Natural killer cell (primary cell): ENCODE measurements at regions not wholly inside any gene's neighbourhood (a gene's known extent, or its start where the extent isn't known, plus 50 kb on each side); places are given as distances from the start of the nearest gene placed in this dataset.

Experiments used
- ATAC-seq, 3 donors: fragments of 150-1000 bp in 2 of 3; fragments of 200-7000 bp in 1 of 3; cut with Tn5 transposase; 1 replicate in 1 of 3; 2 replicates in 2 of 3; pipeline ENCODE4 v1.10.0; 2021; ENCODE audit warnings: mild to moderate bottlenecking in 2 of 3, moderate library complexity in 2 of 3
- DNase-seq, 2 donors: peaks; one replicate each; pipeline versions ENCODE4 v3.0.0 to v3.0.0-alpha.2; 2013 to 2021; ENCODE audit warnings: mixed read lengths in 1 of 2
- H3K27ac ChIP-seq: one replicate; pipeline ENCODE4 v1.5.1; 2013; ENCODE audit warnings: mild to moderate bottlenecking, low read length
- H3K27me3 ChIP-seq: one replicate; pipeline ENCODE4 v1.6.1; 2013; ENCODE audit warnings: low read length; ENCODE audit not compliant: control insufficient read depth, insufficient read depth
- H3K36me3 ChIP-seq: one replicate; pipeline ENCODE4 v1.6.1; 2013; ENCODE audit warnings: low read length; ENCODE audit not compliant: control insufficient read depth, insufficient read depth
- H3K4me1 ChIP-seq: one replicate; pipeline ENCODE4 v1.6.1; 2013; ENCODE audit warnings: low read length; ENCODE audit not compliant: control insufficient read depth, insufficient read depth
- H3K4me3 ChIP-seq: one replicate; pipeline ENCODE4 v1.5.1; 2013; ENCODE audit warnings: low read length
- H3K9me3 ChIP-seq: one replicate; pipeline ENCODE4 v1.6.1; 2013; ENCODE audit warnings: low read length; ENCODE audit not compliant: control insufficient read depth, insufficient read depth
- H3K27ac Mint-ChIP-seq, 2 donors: one replicate each; pipeline ENCODE4 v1.8.0; 2022; ENCODE audit warnings: mild to moderate bottlenecking in 2 of 2, mixed read lengths in 2 of 2, moderate library complexity in 1 of 2
- H3K27me3 Mint-ChIP-seq, 2 donors: one replicate each; pipeline ENCODE4 v1.8.0; 2022; ENCODE audit warnings: low read depth in 2 of 2, mixed read lengths in 2 of 2
- H3K36me3 Mint-ChIP-seq: one replicate; pipeline ENCODE4 v1.8.0; 2022; ENCODE audit warnings: mixed read lengths
- H3K4me1 Mint-ChIP-seq, 2 donors: one replicate each; pipeline ENCODE4 v1.8.0; 2022; ENCODE audit warnings: mixed read lengths in 2 of 2
- H3K4me3 Mint-ChIP-seq: one replicate; pipeline ENCODE4 v1.8.0; 2022; ENCODE audit warnings: mild to moderate bottlenecking, moderate library complexity, mixed read lengths
- H3K9me3 Mint-ChIP-seq, 2 donors: one replicate each; pipeline ENCODE4 v1.8.0; 2022; ENCODE audit warnings: mixed read lengths in 2 of 2
- CTCF ChIP-seq: fragments of 200-600 bp; IDR thresholded peaks from one replicate; pipeline ENCODE4 v1.8.0; 2022; ENCODE audit warnings: antibody characterized with exemption
- WGBS: methylation state at CpG from one replicate; pipeline ENCODE4 v1.1.7; 2013; ENCODE audit warnings: missing lambda C conversion rate; ENCODE audit not compliant: insufficient coverage; 5-methylcytosine and 5-hydroxymethylcytosine counted together
- intact Hi-C: fragments of 100-400 bp; cut with micrococcal nuclease; formaldehyde crosslinking; loops from one replicate; pipeline ENCODE4 v1.14.2; 2022

- Histone ChIP-seq H3K9me3 (no peaks in the 10 kb centered on the region), H3K36me3 (no peaks in the 10 kb centered on the region), H3K27me3 (no peaks in the 10 kb centered on the region), H3K4me3 (no peak overlapping the region), H3K27ac (no peak overlapping the region), H3K4me1 (no peaks in the 10 kb centered on the region)
- H3K27ac Mint-ChIP-seq: no peak overlapping the region
- no peak overlapping the region for H3K4me3 Mint-ChIP-seq
- WGBS: 100% methylated on average over 3 of the region's 3 CpGs
- H3K9me3 Mint-ChIP-seq: peaks cover 3 to 4% of the 10 kb centered on the region in 2 donors
- H3K27me3 Mint-ChIP-seq: no peaks in the 10 kb centered on the region
- no peaks in the 10 kb centered on the region for H3K4me1 Mint-ChIP-seq
- no peaks in the 10 kb centered on the region for H3K36me3 Mint-ChIP-seq
- DNase-seq (no peak), ATAC-seq (no peak)
- intact Hi-C loops: no loop called here
- no peak for TF ChIP-seq CTCF
These were observed 62.6 kb upstream of the CYYR1 start for GRCh38 chr21:26635681-26636080.

GRCh38 chr21:26632691-26633090 lies 59.6 kb upstream of the CYYR1 start:
- DNase-seq: no peak
- H3K4me3 ChIP-seq: no peak overlapping the region
- ATAC-seq: no peak
- intact Hi-C loops: no loop called here
- TF ChIP-seq CTCF: no peak
- no peak overlapping the region for H3K4me3 Mint-ChIP-seq
- H3K36me3 ChIP-seq: no peaks in the 10 kb centered on the region
- H3K27me3 Mint-ChIP-seq: no peaks in the 10 kb centered on the region
- H3K9me3 Mint-ChIP-seq: peaks cover 0 to 9% of the 10 kb centered on the region in 2 donors
- H3K9me3 ChIP-seq: no peaks in the 10 kb centered on the region
- no peaks in the 10 kb centered on the region for H3K4me1 ChIP-seq
- no peaks in the 10 kb centered on the region for H3K27me3 ChIP-seq
- no peaks in the 10 kb centered on the region for H3K4me1 Mint-ChIP-seq
- no peak overlapping the region for H3K27ac Mint-ChIP-seq
- 45% methylated on average over 2 of the region's 2 CpGs for WGBS
- no peak overlapping the region for H3K27ac ChIP-seq
- no peaks in the 10 kb centered on the region for H3K36me3 Mint-ChIP-seq

GRCh38 chr21:26626187-26626586 lies 53.1 kb upstream of the CYYR1 start:
- Histone ChIP-seq H3K9me3 (peaks cover 3% of the 10 kb centered on the region), H3K4me3 (no peak overlapping the region), H3K4me1 (no peaks in the 10 kb centered on the region), H3K27me3 (no peaks in the 10 kb centered on the region), H3K27ac (no peak overlapping the region), H3K36me3 (no peaks in the 10 kb centered on the region)
- WGBS: 91% methylated on average over 14 of the region's 14 CpGs
- DNase-seq: no peak
- intact Hi-C loops: no loop called here
- Mint-ChIP-seq H3K27ac (no peak overlapping the region), H3K36me3 (no peaks in the 10 kb centered on the region), H3K4me3 (no peak overlapping the region), H3K27me3 (no peaks in the 10 kb centered on the region), H3K9me3 (peaks cover 0 to 10% of the 10 kb centered on the region in 2 donors), H3K4me1 (no peaks in the 10 kb centered on the region)
- ATAC-seq: no peak
- TF ChIP-seq CTCF: no peak

- 65% methylated on average over 5 of the region's 6 CpGs for WGBS
These were observed 52.0 kb upstream of the CYYR1 start for GRCh38 chr21:26624983-26625519.

More at GRCh38 chr21:26624983-26625519, 52.0 kb upstream of the CYYR1 start:
- Histone ChIP-seq H3K36me3 (no peaks in the 10 kb centered on the region), H3K9me3 (peaks cover 3% of the 10 kb centered on the region), H3K27me3 (no peaks in the 10 kb centered on the region), H3K4me3 (no peak overlapping the region), H3K4me1 (no peaks in the 10 kb centered on the region), H3K27ac (no peak overlapping the region)
- Mint-ChIP-seq H3K27me3 (no peaks in the 10 kb centered on the region), H3K9me3 (peaks cover 0 to 10% of the 10 kb centered on the region in 2 donors), H3K4me1 (no peaks in the 10 kb centered on the region), H3K36me3 (no peaks in the 10 kb centered on the region), H3K27ac (no peak overlapping the region), H3K4me3 (no peak overlapping the region)
- intact Hi-C loops: no loop called here
- ATAC-seq: no peak
- no peak for TF ChIP-seq CTCF
- no peak for DNase-seq
